PC-9 (cell line): ENCODE measurements at regions not wholly inside any gene's neighbourhood (a gene's known extent, or its start where the extent isn't known, plus 50 kb on each side); places are given as distances from the start of the nearest gene placed in this dataset.

Experiments
- BruUV-seq: library from RNA; stranded (reverse); fragments of 400-500 nt; replicated peaks from 2 replicates; lab custom pipeline; 2021; lab: Mats Ljungman, UMichigan
- CTCF ChIA-PET: fragments of 300-600 bp; sonication (Branson Sonifier 250); formaldehyde crosslinking; loops from one replicate; lab custom pipeline; 2022; ENCODE audit warnings: antibody characterized with exemption; lab: Charles Lee
- POLR2A ChIA-PET: fragments of 300-600 bp; sonication (Branson Sonifier 250); formaldehyde crosslinking; loops from one replicate; lab custom pipeline; 2022; ENCODE audit warnings: antibody characterized with exemption; ENCODE audit not compliant: unreplicated experiment; lab: Charles Lee
- DNase-seq, 2 experiments: peaks; one replicate each; pipeline versions ENCODE4 v3.0.0 to v3.0.0-alpha.2; 2015 to 2022; ENCODE audit warnings: mixed read lengths in 1 of 2
- H2AFZ ChIP-seq: fragments of 200-600 bp; sonication (generic); 2 replicates; pipeline ENCODE4 v1.8.1; 2017; ENCODE audit warnings: antibody characterized with exemption
- H3F3A ChIP-seq: fragments of 200-600 bp; sonication (generic); 2 replicates; pipeline ENCODE4 v1.8.1; 2017; ENCODE audit warnings: antibody characterized with exemption, mild to moderate bottlenecking, low read depth; ENCODE audit not compliant: insufficient read depth
- H3K27ac ChIP-seq: fragments of 200-600 bp; sonication (generic); 2 replicates; pipeline ENCODE4 v1.6.1; 2016; ENCODE audit warnings: mixed run types
- H3K27me3 ChIP-seq: fragments of 200-600 bp; sonication (generic); 2 replicates; pipeline ENCODE4 v1.6.1; 2016; ENCODE audit warnings: low read depth, mixed run types; ENCODE audit not compliant: insufficient read depth
- H3K36me3 ChIP-seq: fragments of 200-600 bp; sonication (generic); 2 replicates; pipeline ENCODE4 v1.6.1; 2016; ENCODE audit warnings: low read depth, mixed run types
- H3K4me1 ChIP-seq: fragments of 200-600 bp; sonication (generic); replicated peaks from 2 replicates; pipeline ENCODE4 v1.6.1; 2016; ENCODE audit warnings: mixed run types; ENCODE audit not compliant: insufficient read depth
- H3K4me2 ChIP-seq: fragments of 200-600 bp; sonication (generic); 2 replicates; pipeline ENCODE4 v1.6.1; 2017; ENCODE audit warnings: mixed run types
- H3K4me3 ChIP-seq: fragments of 200-600 bp; sonication (generic); 2 replicates; pipeline ENCODE4 v1.6.1; 2016; ENCODE audit warnings: mixed run types
- H3K79me2 ChIP-seq: fragments of 200-600 bp; sonication (generic); 2 replicates; pipeline ENCODE4 v1.6.1; 2017; ENCODE audit warnings: low read depth, mixed run types
- H3K9me2 ChIP-seq: fragments of 200-600 bp; sonication (generic); 2 replicates; pipeline ENCODE4 v1.8.1; 2017; ENCODE audit warnings: mild to moderate bottlenecking; ENCODE audit not compliant: insufficient read depth
- H3K9me3 ChIP-seq: fragments of 200-600 bp; sonication (generic); 2 replicates; pipeline ENCODE4 v1.8.1; 2016; ENCODE audit warnings: low read depth; ENCODE audit not compliant: insufficient read depth
- H4K20me1 ChIP-seq: fragments of 200-600 bp; sonication (generic); 2 replicates; pipeline ENCODE4 v1.8.1; 2017; ENCODE audit not compliant: insufficient read depth
- EZH2 ChIP-seq: fragments of 200-600 bp; sonication (generic); IDR thresholded peaks from 2 replicates; pipeline ENCODE4 v1.8.0; 2017; ENCODE audit warnings: antibody characterized with exemption, low read depth
- intact Hi-C: fragments of 100-400 bp; cut with micrococcal nuclease; formaldehyde crosslinking; loops from one replicate; pipeline ENCODE4 v1.10.0; 2022; ENCODE audit not compliant: unreplicated experiment
- TF ChIP-seq, protein P1 (sequence below): fragments of 200-600 bp; sonication (generic); conservative IDR thresholded peaks from 2 replicates; pipeline ENCODE4 v1.6.1; 2017; ENCODE audit warnings: mixed run types, antibody characterized with exemption, mild to moderate bottlenecking, moderate library complexity

DNA sequence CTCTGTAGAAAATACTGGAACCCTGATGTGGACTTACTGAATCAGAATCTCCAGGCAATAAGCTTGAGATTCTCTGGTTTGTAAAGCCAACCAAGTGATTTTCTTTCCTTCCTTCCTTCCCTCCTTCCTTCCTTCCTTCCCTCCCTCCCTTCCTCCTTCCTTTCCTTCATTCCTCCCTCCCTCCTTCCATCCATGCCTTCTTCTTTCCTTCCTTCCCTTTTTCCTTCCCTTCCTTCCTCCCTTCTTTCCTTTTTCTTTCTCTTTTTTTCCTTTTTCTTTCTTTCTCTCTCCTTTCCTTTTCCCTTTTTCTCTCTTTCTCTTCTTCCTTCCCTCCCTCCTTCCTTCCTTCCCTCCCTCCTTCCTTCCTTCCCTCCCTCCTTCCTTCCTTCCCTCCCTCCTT, 450.8 kb downstream of the GRXCR1 start:
- H3K36me3 ChIP-seq, result no peaks in the 10 kb centered on the region
- CTCF ChIA-PET, result no interaction called here
- H3K27ac ChIP-seq, result no peak overlapping the region
- POLR2A ChIA-PET, result no interaction called here
- no peak for DNase-seq
- no peaks in the 10 kb centered on the region for H4K20me1 ChIP-seq
- intact Hi-C loops, result no loop called here
- H3F3A ChIP-seq, result no peaks in the 10 kb centered on the region
- H3K4me3 ChIP-seq, result no peak overlapping the region
- no peak overlapping the region for H3K4me2 ChIP-seq
- H3K79me2 ChIP-seq, result no peaks in the 10 kb centered on the region
- H2AFZ ChIP-seq, result no peak overlapping the region
- H3K27me3 ChIP-seq, result no peaks in the 10 kb centered on the region
- no peaks in the 10 kb centered on the region for H3K9me3 ChIP-seq
- TF ChIP-seq, protein P1, sequence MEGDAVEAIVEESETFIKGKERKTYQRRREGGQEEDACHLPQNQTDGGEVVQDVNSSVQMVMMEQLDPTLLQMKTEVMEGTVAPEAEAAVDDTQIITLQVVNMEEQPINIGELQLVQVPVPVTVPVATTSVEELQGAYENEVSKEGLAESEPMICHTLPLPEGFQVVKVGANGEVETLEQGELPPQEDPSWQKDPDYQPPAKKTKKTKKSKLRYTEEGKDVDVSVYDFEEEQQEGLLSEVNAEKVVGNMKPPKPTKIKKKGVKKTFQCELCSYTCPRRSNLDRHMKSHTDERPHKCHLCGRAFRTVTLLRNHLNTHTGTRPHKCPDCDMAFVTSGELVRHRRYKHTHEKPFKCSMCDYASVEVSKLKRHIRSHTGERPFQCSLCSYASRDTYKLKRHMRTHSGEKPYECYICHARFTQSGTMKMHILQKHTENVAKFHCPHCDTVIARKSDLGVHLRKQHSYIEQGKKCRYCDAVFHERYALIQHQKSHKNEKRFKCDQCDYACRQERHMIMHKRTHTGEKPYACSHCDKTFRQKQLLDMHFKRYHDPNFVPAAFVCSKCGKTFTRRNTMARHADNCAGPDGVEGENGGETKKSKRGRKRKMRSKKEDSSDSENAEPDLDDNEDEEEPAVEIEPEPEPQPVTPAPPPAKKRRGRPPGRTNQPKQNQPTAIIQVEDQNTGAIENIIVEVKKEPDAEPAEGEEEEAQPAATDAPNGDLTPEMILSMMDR, result no peak
- no peak for TF ChIP-seq EZH2
- no peaks in the 10 kb centered on the region for H3K9me2 ChIP-seq
- BruUV-seq, result no TSS peak
- H3K4me1 ChIP-seq, result peaks cover 6% of the 10 kb centered on the region; the same call in 1 of the 2 replicates

DNA sequence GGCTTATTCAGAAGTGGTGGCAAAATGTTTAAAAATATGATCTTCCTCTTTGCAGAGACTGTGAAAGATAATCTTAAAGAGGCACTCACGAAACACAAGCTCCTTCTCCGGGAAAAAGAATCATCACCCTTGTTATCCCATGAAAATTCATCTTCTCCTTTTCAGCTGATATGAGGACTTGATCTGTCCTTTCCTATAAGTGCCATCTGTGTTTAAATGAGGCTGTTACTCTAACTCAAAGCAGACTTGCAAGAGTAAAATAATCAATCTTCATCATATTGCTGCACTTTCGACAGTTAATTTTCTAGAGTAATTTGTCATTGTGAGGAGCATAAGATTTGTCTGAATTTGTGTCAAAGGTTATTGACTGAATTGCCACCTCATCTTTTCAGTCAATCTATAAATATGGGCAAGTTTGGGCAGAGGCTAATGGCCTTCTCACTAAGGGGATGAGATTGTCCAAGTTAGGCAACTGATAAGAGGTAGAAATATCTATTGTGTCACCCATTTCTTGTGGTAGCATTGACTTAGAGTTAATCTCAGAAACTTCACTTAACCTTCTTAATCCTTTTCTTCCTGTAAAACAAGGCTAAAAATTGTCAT, 452.9 kb downstream of the GRXCR1 start:
- Histone ChIP-seq H3K9me2 (no peaks in the 10 kb centered on the region), H4K20me1 (no peaks in the 10 kb centered on the region), H3K36me3 (no peaks in the 10 kb centered on the region), H3K4me2 (no peak overlapping the region), H3K9me3 (no peaks in the 10 kb centered on the region), H3K27me3 (no peaks in the 10 kb centered on the region), H3F3A (no peaks in the 10 kb centered on the region), H3K79me2 (no peaks in the 10 kb centered on the region), H3K4me1 (no peaks in the 10 kb centered on the region), H3K4me3 (no peak overlapping the region), H2AFZ (no peak overlapping the region), H3K27ac (no peak overlapping the region)
- TF ChIP-seq EZH2, result no peak
- TF ChIP-seq, protein P1, result no peak
- intact Hi-C loops, result no loop called here
- ChIA-PET POLR2A (no interaction called here), CTCF (no interaction called here)
- DNase-seq, result no peak
- no TSS peak for BruUV-seq

DNA sequence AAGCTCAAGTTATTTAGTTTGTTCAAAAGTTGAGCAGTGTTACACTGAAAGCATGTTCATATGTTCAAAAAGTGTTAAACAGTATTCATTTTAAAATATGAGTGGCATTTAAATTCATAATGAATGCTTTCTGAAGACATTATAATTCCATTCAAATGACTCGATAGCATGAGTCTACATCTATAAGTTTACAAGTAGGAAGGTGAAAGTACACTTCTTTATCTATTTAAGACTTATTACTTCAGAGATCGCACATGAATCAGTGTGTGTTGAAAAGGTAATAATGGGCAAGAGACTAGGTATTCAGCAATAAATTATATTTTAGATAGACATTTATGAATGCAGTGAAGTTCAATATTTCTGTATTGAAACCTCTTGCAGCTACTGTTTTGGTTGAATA, 456.1 kb downstream of the GRXCR1 start:
- H4K20me1 ChIP-seq, result no peaks in the 10 kb centered on the region
- H3K79me2 ChIP-seq, result no peaks in the 10 kb centered on the region
- no peaks in the 10 kb centered on the region for H3K27me3 ChIP-seq
- intact Hi-C loops, result no loop called here
- H3K9me3 ChIP-seq, result no peaks in the 10 kb centered on the region; the same call in 1 of the 2 replicates
- H3K4me1 ChIP-seq, result no peaks in the 10 kb centered on the region
- H3K36me3 ChIP-seq, result no peaks in the 10 kb centered on the region
- DNase-seq, result no peak
- H2AFZ ChIP-seq, result no peak overlapping the region
- H3K4me2 ChIP-seq, result no peak overlapping the region
- BruUV-seq, result no TSS peak
- H3K27ac ChIP-seq, result no peak overlapping the region
- H3F3A ChIP-seq, result no peaks in the 10 kb centered on the region
- no peak overlapping the region for H3K4me3 ChIP-seq
- no peak for TF ChIP-seq EZH2
- TF ChIP-seq, protein P1, result no peak
- POLR2A ChIA-PET, result no interaction called here
- no peaks in the 10 kb centered on the region for H3K9me2 ChIP-seq
- CTCF ChIA-PET, result no interaction called here
